Amniotic stem cell (primary cell): ENCODE measurements at regions not wholly inside any gene's neighbourhood (a gene's known extent, or its start where the extent isn't known, plus 50 kb on each side); places are given as distances from the start of the nearest gene placed in this dataset.

Experiments
- DNase-seq: peaks from one replicate; lab custom pipeline; 2025; lab: John Stamatoyannopoulos, UW

DNA sequence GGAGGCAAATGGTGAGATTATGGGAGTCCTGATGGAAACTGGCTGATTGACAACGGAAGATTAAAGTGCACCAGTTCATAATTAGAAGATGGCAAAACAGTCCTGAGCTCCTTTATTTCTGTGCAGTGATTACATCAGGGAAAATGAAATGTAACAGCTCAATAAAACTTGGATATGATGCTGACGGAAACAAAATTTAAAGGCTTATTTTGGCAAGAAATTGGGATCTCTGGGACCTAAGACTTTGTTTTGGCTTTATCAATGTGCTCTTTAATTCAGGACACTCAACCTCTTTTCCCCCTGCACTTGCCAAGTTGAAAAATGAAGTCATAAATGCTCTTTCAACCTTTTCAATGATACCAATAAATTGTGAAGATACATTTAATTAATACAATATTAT is 226.8 kb downstream of the C6orf118 start:
- no peak for DNase-seq

DNA sequence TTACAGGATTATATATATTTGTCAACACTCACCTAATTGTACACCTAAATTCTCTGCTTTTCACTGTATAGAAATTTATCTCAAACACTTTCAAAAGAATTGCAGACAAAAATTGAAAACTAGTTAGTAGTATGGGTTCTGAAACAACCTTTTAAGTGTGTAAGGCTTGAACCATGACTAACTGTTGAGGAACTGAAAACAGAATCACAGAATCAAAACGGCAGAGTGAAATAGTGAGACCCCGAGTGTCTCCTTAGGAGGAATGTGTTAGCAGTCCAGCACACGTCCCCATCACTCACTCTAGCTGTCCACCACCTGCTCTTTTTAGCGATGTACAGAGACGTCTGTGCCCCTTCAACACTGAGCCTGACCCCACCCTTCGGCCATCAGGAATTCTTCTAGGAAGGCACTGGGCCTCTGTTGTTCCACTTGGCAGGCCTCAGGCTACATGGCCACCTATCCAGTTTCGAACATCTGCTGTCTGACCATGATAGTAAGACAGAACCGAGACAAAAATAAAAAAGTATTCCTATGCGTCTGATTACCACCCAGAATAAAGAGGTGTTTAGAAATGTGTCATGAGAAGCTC is 227.4 kb downstream of the C6orf118 start:
- DNase-seq: no peak

DNA sequence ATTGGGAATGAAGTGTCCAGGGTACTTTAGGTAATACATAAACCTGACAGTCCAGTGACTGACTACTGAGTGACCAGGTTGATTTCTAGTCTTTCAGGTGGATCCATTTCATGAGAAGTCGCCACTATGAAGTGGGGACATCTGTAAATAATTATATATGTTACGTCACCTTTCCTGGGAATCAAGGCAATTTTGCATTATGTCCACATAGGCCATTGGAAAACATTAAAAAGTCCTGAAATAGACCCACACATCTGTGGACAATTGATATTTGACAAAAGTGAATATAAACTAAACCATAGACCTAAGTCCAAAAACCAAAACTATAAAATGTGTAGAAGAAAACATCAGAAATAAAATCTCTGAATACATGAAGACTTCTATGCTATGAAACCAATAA is 231.5 kb downstream of the C6orf118 start:
- DNase-seq: no peak

DNA sequence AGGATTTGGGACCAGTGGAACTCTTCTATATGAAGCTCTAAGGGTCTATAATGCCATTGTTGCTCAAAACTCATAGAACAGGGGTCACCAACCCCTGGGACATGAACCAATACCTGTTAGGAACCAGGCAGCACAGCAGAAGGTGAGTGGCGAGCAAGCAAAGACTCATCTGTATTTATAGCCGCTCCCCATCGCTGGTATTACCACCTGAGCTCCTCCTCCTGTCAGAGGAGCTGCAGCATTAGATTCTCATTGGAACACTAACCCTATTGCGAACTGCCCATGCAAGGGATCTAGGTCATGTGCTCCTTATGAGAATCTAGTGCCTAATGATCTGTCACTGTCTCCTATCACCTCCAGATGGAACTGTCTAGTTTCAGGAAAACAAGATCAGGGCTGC is 237.5 kb downstream of the C6orf118 start:
- DNase-seq: no peak

DNA sequence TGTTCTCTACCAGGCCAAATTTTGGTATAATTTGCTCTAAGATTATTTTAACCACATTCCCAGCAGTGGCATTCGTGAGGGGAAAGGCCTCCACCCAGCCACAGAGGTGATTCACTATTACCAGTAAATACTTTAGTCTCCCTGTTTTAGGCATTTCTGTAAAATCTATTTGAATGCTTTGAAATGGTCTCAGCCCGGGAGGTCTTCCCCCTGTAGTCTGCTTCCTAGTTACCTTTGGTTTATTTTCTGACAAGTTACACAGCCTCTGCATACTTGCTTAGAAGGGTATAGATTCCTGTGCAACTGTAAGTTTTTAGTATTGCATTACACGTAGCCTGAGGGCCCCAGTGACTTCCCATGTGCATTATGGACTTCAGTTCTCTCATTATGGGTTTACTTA is 248.7 kb downstream of the C6orf118 start:
- DNase-seq: no peak

DNA sequence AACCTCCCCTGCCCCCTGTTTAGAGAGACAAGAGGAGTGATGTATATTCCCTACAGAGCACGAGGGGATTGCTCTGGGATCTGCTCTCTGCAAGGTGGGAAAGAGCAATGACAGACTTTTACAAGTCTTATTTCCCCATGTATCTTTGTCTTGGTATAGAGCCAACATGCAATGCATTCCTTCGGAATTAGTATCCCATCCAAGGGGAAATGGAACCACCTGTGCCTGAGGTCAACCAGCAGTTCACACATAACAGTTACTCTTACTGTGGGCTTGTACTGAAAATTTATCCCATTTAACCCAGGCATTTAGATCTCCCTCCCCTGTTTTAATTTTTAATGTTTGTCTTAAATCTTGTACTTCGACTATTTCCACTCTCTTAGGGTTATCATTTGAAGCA is 250.4 kb downstream of the C6orf118 start:
- no peak for DNase-seq

DNA sequence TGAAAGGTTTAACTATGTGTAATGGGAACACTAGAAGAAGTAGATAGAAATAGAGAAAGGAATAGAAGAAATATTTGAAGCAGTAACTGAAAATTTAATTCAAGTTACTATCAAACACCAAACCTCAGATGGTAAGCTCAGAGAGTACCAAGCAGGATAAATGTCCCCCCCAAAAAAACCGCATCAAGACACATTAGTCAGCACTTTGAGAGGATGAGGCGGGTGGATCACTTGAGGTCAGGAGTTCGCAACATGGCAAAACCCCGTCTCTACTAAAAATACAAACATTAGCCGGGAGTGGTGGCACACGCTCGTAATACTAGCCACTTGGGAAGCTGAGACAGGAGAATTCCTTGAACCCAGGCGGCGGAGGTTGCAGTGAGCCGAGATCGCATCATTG is 253.1 kb downstream of the C6orf118 start:
- DNase-seq: no peak

DNA sequence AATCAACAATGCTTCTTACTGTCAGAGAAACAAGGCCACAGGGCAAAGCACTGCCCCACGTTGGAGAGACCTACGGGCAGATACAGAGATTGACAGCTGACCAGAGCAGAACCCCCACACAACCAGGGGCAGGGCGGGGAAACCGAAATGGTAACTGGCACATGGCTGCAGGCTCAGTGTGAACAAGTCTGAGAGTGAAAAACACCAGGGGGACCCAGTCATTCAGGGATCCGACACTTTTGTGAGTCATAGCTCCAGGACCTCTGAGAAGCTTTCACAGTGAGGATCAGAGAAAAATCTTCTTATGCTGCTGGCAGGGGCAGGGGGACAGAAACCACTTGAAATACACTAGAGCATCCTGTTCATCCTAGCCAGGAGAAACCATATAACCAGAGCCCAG is 254.2 kb downstream of the C6orf118 start:
- DNase-seq: no peak

DNA sequence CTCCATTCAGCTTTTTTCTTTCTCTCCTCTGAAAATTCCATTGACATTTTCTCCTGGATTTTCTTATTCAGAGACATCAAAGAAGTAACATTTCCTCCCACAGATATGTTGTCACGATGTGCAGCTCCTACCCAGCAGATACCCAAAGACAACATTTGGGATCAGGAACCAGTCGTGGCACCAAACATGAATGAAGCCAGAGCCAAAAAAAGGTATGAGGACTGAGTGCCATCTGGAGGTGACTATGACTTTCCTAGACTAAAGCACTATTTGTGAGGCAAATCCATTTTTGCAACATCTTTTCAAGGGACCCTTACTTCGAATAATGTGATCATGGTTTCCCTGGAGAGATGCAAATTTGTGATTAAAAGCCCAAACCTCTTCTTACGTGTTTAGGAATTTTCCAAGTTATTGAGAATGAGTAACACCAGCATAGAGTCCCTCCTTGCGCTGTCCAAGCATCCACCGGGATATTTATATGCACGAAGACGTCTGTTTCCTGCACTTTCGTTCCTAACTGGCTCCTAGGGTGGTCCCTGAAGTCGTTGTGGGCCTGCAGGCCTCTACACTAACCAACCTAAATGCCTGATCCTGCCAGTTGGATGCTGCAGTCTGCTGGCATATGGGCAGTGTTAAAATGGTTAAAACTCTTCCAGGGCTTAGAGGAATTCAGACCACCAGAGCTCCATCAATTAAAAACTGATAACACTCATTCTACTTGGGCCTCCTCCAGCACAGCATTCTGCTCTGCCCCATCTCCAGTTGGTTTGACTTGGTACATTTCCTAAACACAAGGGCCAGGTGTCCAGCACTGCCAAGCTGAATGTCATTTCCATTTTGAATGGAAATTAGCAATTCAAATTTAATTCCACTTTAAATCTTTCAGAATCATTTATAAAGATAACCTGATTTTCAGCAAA is 256.6 kb downstream of the C6orf118 start:
- no peak for DNase-seq

DNA sequence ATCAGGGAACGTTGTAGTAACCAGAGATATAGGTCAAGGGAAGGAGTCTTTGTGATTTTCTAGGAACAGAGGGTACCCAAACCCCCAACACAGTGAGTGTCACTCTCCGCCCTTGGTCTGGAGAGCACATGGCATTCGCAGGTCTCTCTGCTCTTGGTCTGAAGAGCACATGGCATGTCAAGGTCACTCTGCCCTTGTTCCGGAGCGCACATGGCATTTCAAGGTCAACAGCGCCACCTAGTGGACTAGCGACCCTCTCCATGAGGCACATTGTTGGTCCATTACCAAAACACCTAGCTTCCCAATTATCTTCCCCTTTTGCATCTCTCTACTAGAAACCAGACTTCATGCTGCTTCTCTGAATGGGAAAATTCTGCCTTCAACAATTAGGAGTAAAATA is 260.0 kb downstream of the C6orf118 start:
- no peak for DNase-seq

DNA sequence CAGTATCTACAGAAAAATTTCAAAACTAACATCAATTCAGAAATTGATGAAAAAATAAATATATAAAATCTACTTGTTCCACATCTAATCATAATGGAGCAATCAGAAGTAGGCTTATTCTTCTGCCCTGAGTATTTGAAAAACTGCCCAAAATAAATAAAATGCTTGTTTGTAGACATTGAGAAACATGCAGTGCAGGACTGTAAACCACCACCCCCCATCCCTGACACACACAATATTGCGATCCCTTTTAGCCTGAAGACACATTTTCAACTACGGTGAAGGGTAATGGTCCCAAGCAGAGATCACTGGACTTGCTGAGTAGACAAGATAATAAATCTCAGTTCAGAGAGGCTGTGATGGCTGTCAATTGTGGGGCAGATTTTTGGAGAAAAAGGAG is 261.5 kb downstream of the C6orf118 start:
- DNase-seq: no peak

DNA sequence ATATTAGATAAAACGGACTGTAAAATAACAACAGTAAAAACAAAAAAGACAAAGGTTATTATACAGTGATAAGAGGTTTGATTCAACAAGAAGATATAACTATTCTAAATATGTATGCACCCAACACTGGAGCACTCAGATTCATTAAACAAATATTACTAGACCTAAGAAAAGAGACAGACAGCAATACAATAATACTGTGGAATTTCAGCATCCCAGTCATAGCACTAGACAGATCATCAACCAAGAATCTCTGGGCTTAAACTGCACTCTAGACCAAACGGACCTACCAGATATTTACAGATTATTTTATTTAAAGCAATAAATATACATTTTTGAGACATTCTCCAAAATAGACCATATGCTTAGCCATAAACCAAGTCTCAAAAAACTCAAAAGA is 263.8 kb downstream of the C6orf118 start:
- no peak for DNase-seq

DNA sequence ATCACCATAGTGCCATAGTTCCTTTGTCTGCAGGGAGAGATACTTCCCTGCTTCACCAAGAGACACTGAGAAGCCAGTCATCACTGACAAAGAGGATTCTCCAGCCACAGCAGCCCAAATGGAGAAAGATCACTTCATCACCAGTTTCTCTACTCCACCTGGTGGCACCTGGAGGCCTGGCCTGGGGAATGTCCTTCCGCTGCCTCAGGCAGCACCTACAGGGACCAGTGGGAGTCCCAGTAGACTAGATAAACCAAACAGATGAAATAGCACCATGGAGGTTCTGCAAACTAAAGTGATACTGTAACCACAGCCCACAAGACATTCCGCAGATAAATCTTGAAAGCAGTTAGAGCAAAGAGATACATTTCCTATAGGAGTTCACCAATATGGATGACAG is 266.5 kb downstream of the C6orf118 start:
- DNase-seq: no peak

DNA sequence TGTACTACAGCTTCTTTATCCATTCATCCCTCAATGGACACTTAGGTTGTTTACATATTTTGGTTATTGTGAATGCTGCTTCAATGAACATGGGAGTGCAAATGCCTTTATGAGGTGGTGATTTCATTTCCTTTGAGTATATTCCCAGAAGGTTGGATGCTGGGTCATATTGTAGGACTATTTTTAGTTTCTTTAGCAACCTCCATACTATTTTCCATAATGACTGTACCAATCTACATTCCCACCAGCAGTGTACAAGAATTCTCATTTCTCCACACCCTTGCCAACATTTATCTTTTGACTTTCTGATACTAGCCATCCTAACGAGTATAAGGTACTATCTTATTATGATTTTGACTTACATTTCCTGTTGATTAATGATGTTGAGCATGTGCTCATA is 269.0 kb downstream of the C6orf118 start:
- no peak for DNase-seq

DNA sequence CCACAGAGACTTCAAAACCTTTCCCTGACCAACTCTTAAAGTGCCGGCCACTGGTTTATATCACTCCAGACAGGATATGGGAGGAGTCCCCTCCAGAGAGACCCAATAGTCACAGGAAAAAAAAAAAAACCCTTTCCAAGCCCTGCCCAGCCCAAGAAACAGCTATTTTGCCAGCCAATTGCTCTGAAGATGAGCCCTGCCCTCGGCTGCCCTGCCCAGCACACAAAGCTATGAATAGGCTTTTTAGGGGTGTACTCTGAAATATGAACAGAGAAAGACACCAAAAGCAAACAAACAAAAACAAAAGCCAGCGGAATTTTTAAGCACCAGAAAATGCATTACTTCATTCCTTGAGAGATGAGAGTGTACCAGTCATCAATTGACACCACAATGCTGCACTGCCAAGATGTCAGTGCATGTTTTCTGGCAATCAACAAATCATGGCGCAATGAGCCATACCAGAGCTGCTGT is 275.1 kb downstream of the C6orf118 start:
- no peak for DNase-seq

DNA sequence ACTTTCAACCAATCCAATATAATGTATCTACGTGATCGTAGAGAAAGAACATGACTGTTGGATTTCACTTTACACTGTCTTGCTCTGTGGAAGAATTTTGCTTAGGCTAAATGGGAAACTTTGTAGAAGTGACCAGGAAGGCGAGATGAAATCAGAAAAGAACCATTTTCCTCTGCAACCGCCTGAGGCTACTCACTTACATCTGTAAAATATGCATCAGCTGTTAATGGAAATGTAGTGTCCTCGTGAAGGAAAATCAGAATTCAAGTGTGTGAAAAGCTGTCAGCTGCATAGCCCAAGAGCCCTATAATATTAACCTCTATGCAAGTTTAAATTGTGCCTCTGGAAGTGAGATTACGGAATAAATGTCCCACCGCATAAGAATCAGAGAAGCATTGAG is 277.9 kb downstream of the C6orf118 start:
- DNase-seq: no peak

DNA sequence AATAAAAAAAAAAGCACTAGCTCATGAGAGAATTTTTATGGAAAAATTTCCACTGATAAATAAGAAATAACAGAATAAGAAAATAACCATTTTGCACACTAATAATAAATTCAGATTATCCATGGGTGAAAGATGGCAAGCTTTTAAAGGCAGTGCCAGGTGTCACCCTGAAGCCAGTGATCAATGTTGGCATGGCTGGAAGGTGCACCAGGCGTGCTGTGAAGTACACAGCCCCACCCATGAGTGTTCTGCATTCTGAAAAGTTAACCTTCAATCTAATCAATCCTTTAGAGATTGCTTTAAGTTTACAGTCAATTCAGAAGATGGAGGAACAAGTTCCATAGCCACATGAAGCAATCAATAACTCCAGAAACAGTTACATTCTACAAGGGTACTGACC is 284.4 kb downstream of the C6orf118 start:
- no peak for DNase-seq

DNA sequence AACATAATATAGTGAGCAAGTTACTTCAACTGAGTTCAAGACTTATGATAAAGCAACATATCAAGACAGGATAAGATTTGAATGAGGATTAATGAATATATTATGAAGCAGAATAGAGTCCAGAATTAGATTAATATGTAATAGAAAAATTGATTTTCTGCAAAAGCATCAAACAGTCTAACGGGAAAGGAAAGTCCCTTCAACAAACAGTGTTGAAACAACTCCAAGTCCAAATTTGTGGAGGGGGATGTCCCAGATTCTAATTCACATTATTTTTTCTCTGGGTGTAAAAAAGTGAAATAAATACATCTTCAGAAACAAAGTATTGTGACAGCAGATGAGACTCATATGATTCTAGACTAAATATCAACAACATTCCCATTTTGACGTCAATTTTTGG is 289.7 kb downstream of the C6orf118 start:
- DNase-seq: no peak

DNA sequence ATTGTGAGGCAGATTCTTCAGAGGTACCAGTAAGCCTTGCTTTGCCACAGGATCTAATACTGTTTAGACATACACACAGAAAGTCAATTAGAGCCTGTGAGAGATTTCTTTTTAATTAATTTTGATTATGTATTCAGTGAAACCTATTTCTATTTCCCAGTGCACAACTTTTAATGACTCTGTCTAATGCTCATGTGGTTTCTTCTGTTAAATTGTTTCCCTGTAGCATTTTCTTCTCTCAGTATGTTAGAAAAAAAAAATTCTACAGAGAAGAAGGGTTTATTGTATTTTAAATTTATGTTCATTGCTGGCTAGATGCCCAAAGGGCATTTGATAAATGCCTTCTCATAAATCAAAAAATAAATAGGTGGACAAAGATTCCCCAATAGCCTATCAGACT is 293.7 kb downstream of the C6orf118 start:
- DNase-seq: no peak

DNA sequence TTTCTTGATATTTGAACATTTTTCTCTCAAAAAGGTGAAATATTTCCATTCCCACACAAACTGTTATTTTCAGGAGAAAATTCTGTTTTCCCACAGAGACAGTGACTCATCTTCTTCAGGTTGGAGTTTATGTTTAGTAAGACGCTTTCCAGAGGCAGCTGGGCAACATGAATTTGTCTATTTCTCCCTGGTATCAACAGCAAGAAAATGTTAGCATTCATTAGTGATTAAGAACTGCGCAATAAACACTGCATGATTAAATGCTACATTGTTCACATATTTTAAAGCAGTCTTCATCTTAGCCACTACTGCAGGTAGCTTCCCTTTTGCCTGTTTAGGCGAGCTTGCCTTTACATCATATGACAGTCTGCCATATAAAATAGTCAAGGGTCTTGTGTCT is 295.7 kb downstream of the C6orf118 start:
- no peak for DNase-seq

DNA sequence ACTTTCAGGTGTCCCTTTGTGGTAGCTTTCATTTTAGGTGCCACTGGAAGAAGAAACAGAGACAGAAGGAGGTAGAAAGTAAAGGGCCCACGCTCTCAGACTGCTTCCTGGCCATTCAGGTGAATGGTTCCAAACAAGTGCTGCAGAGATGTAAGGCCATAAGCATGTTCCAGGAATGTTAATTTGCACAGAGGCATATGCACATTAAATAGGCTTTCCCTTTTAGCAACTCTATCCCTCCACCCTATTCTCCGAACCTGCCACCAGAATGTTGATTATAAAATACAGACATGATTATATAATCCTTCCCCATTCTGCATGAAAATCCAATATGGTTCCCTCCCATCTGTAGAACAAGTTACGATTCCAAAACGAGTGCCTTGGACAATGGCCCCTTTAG is 297.2 kb downstream of the C6orf118 start:
- no peak for DNase-seq

DNA sequence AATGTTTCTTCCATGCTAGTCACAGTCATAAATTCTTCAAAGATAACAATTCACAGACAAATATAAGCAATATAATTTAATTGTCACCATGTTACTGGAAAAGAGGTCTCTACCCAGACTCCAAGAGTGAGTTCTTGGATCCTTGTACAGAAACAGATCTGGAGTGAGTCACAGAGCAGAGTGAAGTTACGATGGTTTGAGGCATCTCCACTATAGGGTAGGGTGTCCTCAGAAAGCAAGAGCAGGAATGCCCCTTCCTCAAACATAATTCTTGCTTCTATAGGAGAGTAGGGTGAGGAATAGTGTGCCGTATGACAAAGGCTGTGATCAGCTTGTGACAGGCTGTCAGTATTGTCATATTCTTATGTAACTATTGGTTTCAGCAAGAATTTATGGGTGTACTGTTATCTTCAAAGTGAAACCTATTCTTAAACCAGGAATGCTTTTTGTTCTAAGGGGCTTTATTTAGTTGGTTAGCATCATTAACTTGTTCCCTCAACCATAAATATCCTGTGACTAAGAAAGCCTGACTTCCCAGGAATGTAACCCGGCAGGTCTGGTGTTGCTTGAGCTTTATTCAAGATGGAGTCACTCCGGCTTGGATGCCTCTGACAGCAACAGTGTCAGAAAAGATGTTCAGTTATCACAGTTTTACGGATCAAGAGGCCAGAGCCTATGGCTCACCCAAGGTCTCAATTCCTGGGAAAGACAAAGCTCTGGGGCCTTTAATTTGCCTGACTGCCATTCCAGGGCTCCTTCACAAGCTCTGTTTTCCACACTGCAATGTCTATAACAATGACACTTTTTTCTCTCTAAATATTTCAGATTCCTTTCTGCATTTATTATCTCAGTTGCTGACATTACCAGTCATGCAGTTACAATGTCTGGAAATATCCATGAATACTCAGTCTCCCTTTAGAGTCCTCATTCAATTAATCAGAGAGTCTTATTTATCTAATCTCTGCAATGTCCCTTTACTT is 298.6 kb downstream of the C6orf118 start:
- no peak for DNase-seq
